H1 (cell line): ENCODE measurements at regions not wholly inside any gene's neighbourhood (a gene's known extent, or its start where the extent isn't known, plus 50 kb on each side); places are given as distances from the start of the nearest gene placed in this dataset.

Experiments
- CTCF ChIA-PET: fragments of 300-600 bp; sonication (Branson Sonifier 250); formaldehyde crosslinking; loops from one replicate; lab custom pipeline; 2021; ENCODE audit not compliant: partially characterized antibody; lab: Charles Lee
- POLR2A ChIA-PET: fragments of 300-600 bp; sonication (Branson Sonifier 250); formaldehyde crosslinking; loops from one replicate; lab custom pipeline; 2021; ENCODE audit warnings: inconsistent platforms; ENCODE audit not compliant: partially characterized antibody; lab: Charles Lee
- DNase-seq, 2 experiments: peaks; one replicate each; pipeline versions ENCODE4 v3.0.0 to v3.0.0-alpha.2; 2010 to 2022; ENCODE audit warnings: low spot score in 2 of 2, low read depth in 1 of 2, mixed read lengths in 1 of 2
- FAIRE-seq: peaks from 2 replicates; lab custom pipeline; 2011; peaks lifted over from hg19 to GRCh38; lab: Jason Lieb, UNC
- H2AFZ ChIP-seq: 2 replicates; pipeline ENCODE4 v1.8.1; 2012; ENCODE audit warnings: low read length, inconsistent platforms
- H2AK5ac ChIP-seq: 2 replicates; pipeline ENCODE4 v1.6.1; 2013; ENCODE audit warnings: low read depth, low read length
- H2BK120ac ChIP-seq: replicated peaks from 2 replicates; pipeline ENCODE3; 2013; ENCODE audit warnings: low read depth, low read length, inconsistent platforms
- H2BK12ac ChIP-seq: 2 replicates; pipeline ENCODE4 v1.6.1; 2013; ENCODE audit warnings: low read depth, low read length
- H2BK15ac ChIP-seq: 2 replicates; pipeline ENCODE4 v1.6.1; 2013; ENCODE audit warnings: low read length
- H2BK20ac ChIP-seq: 2 replicates; pipeline ENCODE4 v1.6.1; 2013; ENCODE audit warnings: low read length
- H2BK5ac ChIP-seq: 2 replicates; pipeline ENCODE4 v1.6.1; 2013; ENCODE audit warnings: low read depth, low read length
- H3K14ac ChIP-seq: 2 replicates; pipeline ENCODE4 v1.6.1; 2013; ENCODE audit warnings: inconsistent platforms; ENCODE audit not compliant: insufficient read length
- H3K18ac ChIP-seq: 2 replicates; pipeline ENCODE4 v1.6.1; 2013; ENCODE audit warnings: low read length; ENCODE audit errors: extremely low read depth
- H3K23ac ChIP-seq: 2 replicates; pipeline ENCODE4 v1.6.1; 2013; ENCODE audit warnings: inconsistent platforms; ENCODE audit not compliant: insufficient read length
- H3K23me2 ChIP-seq: 2 replicates; pipeline ENCODE4 v1.6.1; 2013; ENCODE audit warnings: low read depth, low read length
- H3K27ac ChIP-seq: 2 replicates; pipeline ENCODE4 v1.6.1; 2011; ENCODE audit warnings: low read depth, low read length, inconsistent platforms
- H3K27me3 ChIP-seq, 4 experiments: replicated peaks in 1 of 4; 1 replicate in 1 of 4; 2 replicates in 3 of 4; pipeline versions ENCODE4 v1.6.1 to v1.8.1; 2011 to 2013; ENCODE audit warnings: low read length in 3 of 4, mild to moderate bottlenecking in 3 of 4, inconsistent platforms in 2 of 4, mixed read lengths in 2 of 4, moderate library complexity in 1 of 4; ENCODE audit not compliant: control insufficient read depth in 3 of 4, insufficient read depth in 3 of 4; ENCODE audit errors: extremely low read depth in 1 of 4
- H3K36me3 ChIP-seq, 4 experiments: 2 replicates each; pipeline versions ENCODE4 v1.6.1 to v1.8.1; 2011 to 2013; ENCODE audit warnings: mild to moderate bottlenecking in 4 of 4, low read length in 3 of 4, moderate library complexity in 2 of 4, control low read depth in 1 of 4, inconsistent platforms in 1 of 4; ENCODE audit not compliant: insufficient read depth in 4 of 4, control insufficient read depth in 2 of 4
- H3K4ac ChIP-seq: replicated peaks from 2 replicates; pipeline ENCODE3; 2013; ENCODE audit warnings: low read length, low read depth, mixed read lengths, inconsistent platforms; ENCODE audit not compliant: insufficient read length
- H3K4me1 ChIP-seq, 4 experiments: replicated peaks in 1 of 4; 1 replicate in 1 of 4; 2 replicates in 3 of 4; pipeline versions ENCODE4 v1.6.1 to v1.8.1; 2011 to 2013; ENCODE audit warnings: low read length in 3 of 4, inconsistent platforms in 2 of 4, mixed read lengths in 1 of 4; ENCODE audit not compliant: insufficient read depth in 4 of 4, control insufficient read depth in 3 of 4
- H3K4me2 ChIP-seq, 2 experiments: 2 replicates each; pipeline versions ENCODE4 v1.6.1 to v1.8.1; 2011 to 2013; ENCODE audit warnings: low read depth in 2 of 2, low read length in 2 of 2, control low read depth in 1 of 2, inconsistent platforms in 1 of 2, mild to moderate bottlenecking in 1 of 2; ENCODE audit not compliant: insufficient read depth in 1 of 2
- H3K4me3 ChIP-seq, 4 experiments: fragments of 200-600, 300-600 bp in 1 of 4; sonication (generic), shearing (Covaris generic), sonication (Bioruptor Twin) in 1 of 4; 2 replicates each; pipeline versions ENCODE4 v1.5.1 to v1.8.1; 2011 to 2016; ENCODE audit warnings: low read length in 4 of 4, low read depth in 3 of 4, control low read depth in 2 of 4, inconsistent platforms in 2 of 4, mild to moderate bottlenecking in 2 of 4, mixed read lengths in 1 of 4, moderate library complexity in 1 of 4; ENCODE audit not compliant: insufficient read depth in 2 of 4; ENCODE audit errors: extremely low read depth in 1 of 4
- H3K56ac ChIP-seq: replicated peaks from 2 replicates; pipeline ENCODE3; 2013; ENCODE audit warnings: low read depth, mild to moderate bottlenecking, mixed read lengths, low read length, inconsistent platforms; ENCODE audit not compliant: insufficient read length
- H3K79me1 ChIP-seq: 2 replicates; pipeline ENCODE4 v1.6.1; 2013; ENCODE audit warnings: low read depth, low read length, control low read depth
- H3K79me2 ChIP-seq, 2 experiments: 2 replicates each; pipeline versions ENCODE4 v1.6.1 to v1.8.1; 2012 to 2013; ENCODE audit warnings: low read length in 2 of 2, mild to moderate bottlenecking in 2 of 2, inconsistent platforms in 1 of 2; ENCODE audit not compliant: insufficient read depth in 2 of 2, control insufficient read depth in 1 of 2
- H3K9ac ChIP-seq, 4 experiments: replicated peaks in 1 of 4; 1 replicate in 1 of 4; 2 replicates in 3 of 4; pipeline versions ENCODE4 v1.6.1 to v1.8.1; 2011 to 2013; ENCODE audit warnings: low read depth in 3 of 4, low read length in 3 of 4, control low read depth in 2 of 4, mild to moderate bottlenecking in 2 of 4, moderate library complexity in 2 of 4, inconsistent platforms in 1 of 4; ENCODE audit errors: extremely low read depth in 1 of 4
- H3K9me3 ChIP-seq, 2 experiments: 2 replicates each; pipeline versions ENCODE4 v1.6.1 to v1.8.1; 2012 to 2013; ENCODE audit warnings: mild to moderate bottlenecking in 2 of 2, moderate library complexity in 2 of 2, control low read depth in 1 of 2, inconsistent platforms in 1 of 2, low read depth in 1 of 2, low read length in 1 of 2, mixed read lengths in 1 of 2; ENCODE audit not compliant: insufficient read depth in 2 of 2
- H4K20me1 ChIP-seq, 2 experiments: replicated peaks in 1 of 2; 2 replicates each; pipeline versions ENCODE3 to v1.8.1; 2011 to 2013; ENCODE audit warnings: inconsistent platforms in 2 of 2, low read length in 2 of 2, mild to moderate bottlenecking in 1 of 2; ENCODE audit not compliant: insufficient read depth in 2 of 2, control insufficient read depth in 1 of 2
- H4K5ac ChIP-seq: 2 replicates; pipeline ENCODE4 v1.6.1; 2013; ENCODE audit warnings: low read length, low read depth, mixed read lengths, inconsistent platforms; ENCODE audit not compliant: insufficient read length
- H4K8ac ChIP-seq: 2 replicates; pipeline ENCODE4 v1.8.0; 2013; ENCODE audit warnings: mild to moderate bottlenecking, moderate library complexity, low read length, inconsistent platforms; ENCODE audit not compliant: insufficient read depth; ENCODE audit errors: extremely low read depth
- H4K91ac ChIP-seq: replicated peaks from 2 replicates; pipeline ENCODE3; 2013; ENCODE audit warnings: low read length, mixed read lengths, inconsistent platforms; ENCODE audit not compliant: insufficient read length
- SRF ChIP-seq: IDR thresholded peaks from 2 replicates; pipeline ENCODE4 v1.6.1; 2011; ENCODE audit warnings: mild to moderate bottlenecking, low read depth, low read length, moderate library complexity
- TEAD4 ChIP-seq: IDR thresholded peaks from 2 replicates; pipeline ENCODE4 v1.6.1; 2012; ENCODE audit warnings: low read depth, low read length, inconsistent platforms, mixed read lengths
- WGBS, 2 experiments: shearing (Covaris generic) in 1 of 2; methylation state at CpG; one replicate each; pipeline versions ENCODE4 v1.1.6 to v1.1.7; 2013 to 2015; ENCODE audit warnings: low lambda C conversion rate in 2 of 2, mixed read lengths in 2 of 2, inconsistent platforms in 1 of 2, low coverage in 1 of 2, missing lambda C conversion rate in 1 of 2; ENCODE audit not compliant: insufficient replicate concordance in 2 of 2, insufficient coverage in 1 of 2, insufficient read length in 1 of 2; ENCODE audit errors: extremely low coverage in 1 of 2, missing lambda C conversion rate in 1 of 2; 5-methylcytosine and 5-hydroxymethylcytosine counted together

DNA sequence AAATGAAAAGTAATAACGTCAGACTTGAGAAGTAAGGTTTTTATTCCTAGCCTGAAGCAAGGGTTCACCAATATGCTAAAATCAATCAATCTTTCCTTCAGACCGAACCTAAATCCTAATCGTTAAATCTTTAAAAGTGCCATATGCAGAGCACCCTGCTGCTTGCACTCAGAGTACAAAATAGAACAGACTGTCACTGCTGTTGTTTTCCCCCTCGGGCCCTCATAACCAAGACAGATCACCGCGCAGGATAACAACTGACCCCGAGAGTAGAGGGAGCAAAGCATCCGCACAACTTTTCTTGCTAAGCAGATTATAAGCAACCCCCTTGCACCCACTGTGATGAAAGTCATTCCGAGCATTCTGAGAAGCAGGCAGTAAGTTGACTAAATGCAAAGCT lies 550.9 kb upstream of the NDST4 start:
- H4K91ac ChIP-seq, result no peak overlapping the region
- H3K18ac ChIP-seq, result no peak overlapping the region
- no peak overlapping the region for H2AK5ac ChIP-seq
- H3K27ac ChIP-seq, result no peak overlapping the region
- no peaks in the 10 kb centered on the region for H3K27me3 ChIP-seq
- H3K4me2 ChIP-seq, result no peak overlapping the region
- H2BK120ac ChIP-seq, result no peak overlapping the region
- H3K14ac ChIP-seq, result no peak overlapping the region
- 89% methylated on average over 9 of the region's 9 CpGs; no CpG with 5 or more reads in 1 of the 2 experiments for WGBS, 2 experiments
- H3K23me2 ChIP-seq, result no peaks in the 10 kb centered on the region; the same call in 1 of the 2 replicates
- H3K79me1 ChIP-seq, result no peaks in the 10 kb centered on the region
- no peak overlapping the region for H3K23ac ChIP-seq
- no peaks in the 10 kb centered on the region for H3K79me2 ChIP-seq
- H3K4ac ChIP-seq, result no peak overlapping the region
- no peak for DNase-seq
- no peak overlapping the region for H2BK12ac ChIP-seq
- H3K4me1 ChIP-seq, result no peaks in the 10 kb centered on the region
- H3K9me3 ChIP-seq, result no peaks in the 10 kb centered on the region
- no peak overlapping the region for H3K56ac ChIP-seq
- ChIA-PET CTCF (interaction anchor here (1.5 kb wide), 1 partner anchor 10 kb away, joined by 4 read pairs; no protein-coding TSS in a partner anchor), POLR2A (no interaction called here)
- no peak overlapping the region for H2BK15ac ChIP-seq
- H2BK5ac ChIP-seq, result no peak overlapping the region
- no peak overlapping the region for H3K4me3 ChIP-seq
- H3K9ac ChIP-seq, result no peak overlapping the region
- H4K20me1 ChIP-seq, result no peaks in the 10 kb centered on the region
- no peak overlapping the region for H2BK20ac ChIP-seq
- no peak overlapping the region for H4K8ac ChIP-seq
- TF ChIP-seq SRF (no peak), TEAD4 (0 out of 2 replicates have a peak, but pooled peaks have one; percentile 36)
- H3K36me3 ChIP-seq, result no peaks in the 10 kb centered on the region
- FAIRE-seq, result no peak
- peak overlapping the region; percentile 17; the same call in 1 of the 2 replicates for H2AFZ ChIP-seq
- H4K5ac ChIP-seq, result no peak overlapping the region
